SKM-1 treated with dmso at 0.1 percent for 144 hours (cell line): ENCODE measurements at regions not wholly inside any gene's neighbourhood (a gene's known extent, or its start where the extent isn't known, plus 50 kb on each side); places are given as distances from the start of the nearest gene placed in this dataset.

Source experiments
- DNase-seq: peaks from one replicate; lab custom pipeline; 2025; ENCODE audit not compliant: unreplicated experiment; lab: John Stamatoyannopoulos, UW

DNA sequence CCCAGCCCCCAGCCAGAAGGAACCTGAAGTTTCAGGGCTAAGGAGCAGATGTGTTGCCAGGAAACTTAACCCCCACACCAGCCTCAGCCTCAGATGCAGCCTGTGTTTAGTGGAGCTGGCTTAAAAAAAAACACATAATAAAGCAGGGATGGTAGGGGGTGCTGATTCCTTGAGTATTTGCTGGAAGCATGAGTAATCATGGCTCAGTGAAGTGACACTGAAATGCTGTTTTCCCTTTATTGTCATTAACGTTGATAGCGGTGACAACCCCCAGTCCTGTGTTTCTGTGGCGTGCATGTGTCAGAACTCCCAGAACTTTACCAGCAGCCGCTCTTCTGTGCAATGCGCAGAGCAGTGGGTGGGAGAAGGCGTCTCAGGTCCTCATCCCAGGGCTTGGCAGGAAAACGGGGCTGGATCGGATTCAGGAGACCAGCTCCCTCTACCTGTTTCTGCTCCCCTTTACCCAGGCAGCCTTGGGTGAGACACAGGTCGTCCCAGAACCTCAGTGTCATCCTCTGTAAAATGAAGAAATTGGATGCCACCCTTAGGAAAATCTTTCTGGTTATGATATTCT lies 1282.1 kb downstream of the TBC1D22A start:
- no peak for DNase-seq

GRCh38 chr22:48043581-48043980 lies 1281.1 kb downstream of the TBC1D22A start:
- no peak for DNase-seq

DNA sequence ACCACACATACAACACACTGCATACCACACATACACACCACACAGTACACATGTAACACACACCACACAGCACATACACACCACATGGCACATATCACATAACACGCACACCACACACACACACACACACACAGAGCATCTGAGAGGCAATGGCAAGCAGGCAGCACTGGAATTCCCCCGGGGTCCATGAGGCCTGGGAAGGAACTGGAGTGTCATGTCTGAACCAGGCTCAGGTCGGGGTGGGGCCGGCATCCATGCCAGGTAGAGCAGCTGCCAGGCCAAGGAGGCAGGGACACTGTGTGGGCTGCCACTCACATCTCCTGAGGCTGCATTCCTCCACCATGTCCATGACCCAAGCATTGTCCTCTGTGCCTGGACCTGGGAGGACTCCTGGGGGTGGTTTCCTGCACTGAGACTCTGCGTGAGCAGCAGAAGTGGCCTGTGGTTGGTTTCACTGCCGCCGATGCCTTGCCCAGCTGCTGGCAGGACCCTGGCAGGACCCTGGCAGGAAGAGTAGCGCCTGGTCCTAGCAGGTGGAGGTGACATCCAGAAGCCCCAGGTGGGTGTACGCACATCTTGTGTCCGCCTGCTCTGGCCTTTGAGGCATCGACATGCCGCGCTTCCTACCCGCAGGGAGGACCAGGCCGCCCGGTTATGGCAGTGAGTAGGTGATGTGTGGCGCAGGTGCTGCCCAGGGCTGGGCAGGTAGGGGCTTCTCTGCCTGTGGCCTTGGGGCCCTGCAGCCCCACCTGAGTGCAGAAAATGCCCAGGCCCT lies 1280.4 kb downstream of the TBC1D22A start:
- DNase-seq = no peak

DNA sequence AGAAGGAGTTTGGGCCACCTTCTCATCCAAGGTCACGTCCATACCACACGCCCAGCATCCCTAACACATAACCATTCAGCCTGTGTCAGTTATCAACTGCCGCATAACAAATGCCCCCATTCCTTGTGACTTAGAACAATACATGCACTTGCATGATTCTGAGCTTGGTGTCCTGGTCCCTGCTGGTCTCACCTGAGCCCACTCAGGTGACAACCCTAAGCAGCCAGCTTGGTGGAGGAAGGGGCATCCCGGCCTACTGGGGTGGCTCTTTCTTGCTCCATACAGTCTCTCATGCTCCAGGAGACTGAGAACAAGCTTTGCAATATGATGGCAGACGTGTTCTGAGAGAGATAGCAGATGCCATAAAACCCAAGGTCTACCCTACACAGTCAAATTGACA lies 1276.9 kb downstream of the TBC1D22A start:
- DNase-seq = no peak

DNA sequence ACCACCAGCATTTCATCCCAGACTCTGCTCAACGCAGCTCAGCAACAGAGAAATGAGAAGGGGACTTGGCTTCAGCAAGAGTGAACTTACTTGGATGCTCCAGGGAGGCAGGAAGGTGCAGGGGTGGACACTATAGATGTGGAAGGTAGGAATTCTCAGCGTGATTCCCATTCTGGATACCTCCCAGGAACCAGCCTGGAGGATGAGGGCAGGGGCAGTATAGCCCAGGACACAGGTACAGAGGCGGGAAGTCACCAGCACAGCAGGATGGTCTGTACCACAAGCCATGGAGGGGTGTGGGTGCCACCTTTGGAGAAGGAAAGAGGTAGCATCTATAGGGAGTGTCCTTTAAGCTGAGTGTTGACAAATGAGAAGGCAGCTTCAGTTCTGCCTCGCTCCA lies 1275.2 kb downstream of the TBC1D22A start:
- no peak for DNase-seq

GRCh38 chr22:48035897-48036296 lies 1273.4 kb downstream of the TBC1D22A start:
- no peak for DNase-seq

DNA sequence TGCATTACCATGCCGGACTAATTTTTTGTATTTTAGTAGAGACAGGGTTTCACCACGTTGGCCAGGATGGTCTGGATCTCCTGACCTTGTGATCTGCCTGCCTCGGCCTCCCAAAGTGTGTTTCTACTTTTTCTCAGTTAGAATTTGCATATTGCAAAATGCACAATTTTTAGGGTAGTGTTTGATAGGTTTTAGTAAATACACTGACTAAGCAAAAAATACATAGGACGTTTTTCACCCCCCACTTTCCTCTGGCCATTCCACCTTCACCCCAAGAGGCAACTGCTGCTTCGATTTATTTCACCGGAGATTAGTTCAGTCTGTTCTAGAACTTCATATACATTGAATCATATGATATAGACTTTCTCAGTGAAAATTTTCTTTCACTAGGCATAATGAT lies 1269.1 kb downstream of the TBC1D22A start:
- DNase-seq = no peak

DNA sequence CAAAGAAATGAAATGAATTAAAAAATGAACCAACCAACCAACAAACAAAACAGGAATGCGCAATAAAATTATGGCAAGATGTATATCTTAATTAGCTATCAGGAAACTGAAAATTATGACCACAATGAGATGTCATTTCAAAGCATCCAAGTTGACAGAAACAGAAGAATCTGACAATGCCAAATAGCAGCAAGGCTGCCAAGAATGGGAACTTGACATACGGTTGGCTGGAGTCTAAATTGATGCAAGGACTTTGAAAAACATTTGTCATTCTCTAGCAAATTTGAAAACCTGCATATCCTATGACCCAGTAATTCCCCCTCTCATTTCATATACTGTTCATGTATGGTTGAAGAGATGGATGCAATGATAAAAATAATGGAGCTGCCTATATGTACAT lies 1262.6 kb downstream of the TBC1D22A start:
- DNase-seq = no peak

DNA sequence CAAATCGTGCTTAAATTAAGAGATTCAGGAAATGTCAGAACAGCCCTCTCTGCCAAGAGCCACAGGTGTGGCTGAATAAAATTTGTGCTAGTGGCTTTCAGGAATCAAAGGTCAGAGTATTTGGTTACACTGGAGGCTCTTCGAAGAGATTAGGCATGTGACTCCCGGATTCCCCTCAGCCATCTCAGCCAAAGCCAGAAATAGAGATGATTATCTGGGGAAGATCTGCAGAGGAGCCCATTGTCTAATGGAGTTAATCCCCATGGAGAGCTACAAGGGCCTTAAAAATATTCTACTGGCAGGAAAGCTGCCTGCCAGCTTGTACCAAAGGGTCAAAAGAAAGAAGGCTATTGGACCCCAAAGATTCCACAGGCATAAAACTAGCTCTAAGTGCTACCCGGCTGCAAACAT lies 1259.5 kb downstream of the TBC1D22A start:
- DNase-seq = no peak

GRCh38 chr22:48018346-48018745 lies 1255.9 kb downstream of the TBC1D22A start:
- DNase-seq = no peak

DNA sequence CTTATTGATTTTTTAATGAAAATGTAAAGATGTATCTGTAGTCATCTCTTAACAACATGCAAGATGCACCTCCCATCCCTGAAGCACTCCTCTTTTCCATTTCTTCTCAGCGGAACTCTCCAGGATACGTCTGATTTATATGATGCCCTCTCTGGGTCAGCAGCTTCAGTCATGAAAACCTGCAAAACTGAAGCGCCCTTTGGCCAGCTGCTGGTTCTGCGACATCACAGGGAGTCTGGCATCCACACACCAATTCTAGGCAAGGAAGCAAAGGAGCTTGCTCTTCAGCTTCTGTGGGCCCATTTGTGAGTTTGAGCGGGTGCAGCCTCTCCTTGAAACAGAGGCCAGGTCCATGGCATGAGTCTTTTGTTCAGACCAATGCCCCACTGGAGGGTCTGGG lies 1253.3 kb downstream of the TBC1D22A start:
- no peak for DNase-seq

- DNase-seq = no peak
Observed at GRCh38 chr22:48004936-48005335, 1242.5 kb downstream of the TBC1D22A start.

- no peak for DNase-seq
Observed at GRCh38 chr22:48004038-48004437, 1241.6 kb downstream of the TBC1D22A start.

- no peak for DNase-seq
Observed at GRCh38 chr22:48001101-48001500, 1238.7 kb downstream of the TBC1D22A start.

DNA sequence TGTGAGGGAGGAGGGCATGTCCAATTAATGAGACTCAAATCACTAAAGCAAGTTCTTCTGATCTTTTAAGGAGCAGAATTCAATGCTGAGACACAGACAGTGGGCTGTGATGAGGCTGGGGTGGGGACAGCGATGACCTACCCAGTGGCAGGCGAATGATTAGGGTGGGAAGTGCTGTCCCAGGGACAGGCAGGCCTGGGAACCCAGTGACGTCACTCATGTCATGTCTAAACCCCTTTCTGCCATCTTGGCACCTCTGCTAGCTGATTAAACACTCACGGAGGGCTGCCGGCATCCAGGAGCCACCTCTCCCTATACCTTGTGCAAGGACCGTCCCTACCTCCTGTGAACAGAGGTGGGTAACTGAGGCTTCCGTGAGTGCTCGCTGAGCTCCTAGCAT lies 1235.2 kb downstream of the TBC1D22A start:
- no peak for DNase-seq

DNA sequence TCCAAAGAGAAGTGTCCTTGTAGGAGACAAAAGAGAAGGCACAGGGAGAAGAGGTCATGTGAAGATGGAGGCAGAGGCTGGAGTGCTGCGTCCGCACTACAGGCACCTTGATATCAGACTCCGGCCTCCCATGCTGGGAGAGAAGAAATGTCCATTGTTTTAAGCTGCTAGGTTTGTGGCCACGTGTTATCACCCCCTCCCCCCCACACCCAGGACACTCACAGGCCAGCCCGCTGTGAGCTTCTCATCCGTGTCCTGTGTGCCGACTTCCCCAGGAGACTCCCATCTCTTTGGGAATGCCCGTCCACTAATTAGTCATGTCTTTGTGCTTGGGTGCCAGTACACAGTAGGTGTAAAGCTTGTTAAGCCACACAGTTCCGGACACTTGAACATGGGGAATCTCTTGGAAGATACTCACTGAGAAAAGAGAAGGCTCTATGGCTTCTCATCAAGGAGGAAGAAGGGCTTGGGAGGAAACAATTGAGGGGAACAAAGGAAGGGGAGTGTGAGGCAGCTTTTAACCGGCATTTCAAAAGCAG lies 1234.7 kb downstream of the TBC1D22A start:
- DNase-seq = no peak

DNA sequence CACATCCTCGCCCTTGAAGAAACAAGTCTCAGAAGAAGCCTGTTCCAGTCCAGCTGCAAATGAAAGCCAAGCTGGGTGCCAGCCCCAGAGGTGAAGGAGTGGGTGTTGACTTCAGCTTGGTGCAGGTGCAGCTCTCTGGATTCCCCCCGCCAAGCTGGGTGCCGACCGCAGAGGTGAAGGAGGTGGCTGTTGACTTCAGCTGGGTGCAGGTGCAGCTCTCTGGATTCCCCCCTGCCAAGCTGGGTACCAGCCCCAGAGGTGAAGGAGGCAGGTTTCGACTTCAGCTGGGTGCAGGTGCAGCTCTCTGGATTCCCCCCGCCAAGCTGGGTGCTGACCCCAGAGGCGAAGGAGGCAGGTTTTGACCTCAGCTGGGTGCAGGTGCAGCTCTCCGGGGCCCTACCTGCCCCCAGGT lies 1234.0 kb downstream of the TBC1D22A start:
- no peak for DNase-seq

DNA sequence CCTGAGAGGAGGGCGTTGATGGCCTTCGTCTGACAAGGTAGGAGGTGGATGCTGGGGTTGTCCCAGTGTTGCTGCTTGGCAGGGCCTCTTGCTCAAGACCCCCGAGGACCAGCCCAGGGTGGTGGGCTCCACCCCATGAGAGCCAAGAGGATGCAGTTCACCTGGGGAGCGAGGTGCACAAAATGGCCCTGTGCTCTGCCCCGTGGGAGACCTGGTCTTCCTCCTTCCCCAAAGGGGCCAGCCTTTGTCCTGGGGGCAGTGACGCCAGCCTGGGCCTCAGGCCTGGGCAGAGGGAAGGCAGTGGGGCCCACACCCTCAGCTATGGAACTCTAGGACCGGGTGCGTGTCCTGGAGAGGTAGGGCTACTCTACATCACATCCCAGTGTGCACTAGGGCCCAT lies 1233.3 kb downstream of the TBC1D22A start:
- no peak for DNase-seq

DNA sequence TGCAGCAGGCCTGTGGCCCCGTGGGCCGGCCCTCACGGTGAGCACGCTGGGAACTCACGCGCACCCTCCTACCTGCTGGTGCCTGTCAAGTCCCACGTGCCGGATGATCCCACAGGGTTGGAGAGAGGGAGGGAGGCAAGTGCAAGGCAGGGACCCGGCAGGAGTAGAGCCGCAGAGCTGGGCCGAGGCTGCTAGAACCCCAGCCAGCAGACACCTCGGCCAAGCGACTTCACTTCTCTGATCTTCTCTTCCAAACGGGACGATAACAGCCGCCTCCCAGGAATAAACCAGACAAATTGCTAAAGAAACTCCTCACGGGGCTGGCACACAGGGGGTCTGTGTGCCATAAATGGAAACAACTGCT lies 1232.8 kb downstream of the TBC1D22A start:
- DNase-seq = no peak

- DNase-seq = no peak
Observed at GRCh38 chr22:47994601-47995263, 1232.3 kb downstream of the TBC1D22A start.

GRCh38 chr22:47994045-47994444 lies 1231.6 kb downstream of the TBC1D22A start:
- DNase-seq = no peak

GRCh38 chr22:47990481-47990880 lies 1228.0 kb downstream of the TBC1D22A start:
- DNase-seq = no peak
